ENCODE measurements at regions not wholly inside any gene's neighbourhood (a gene's known extent, or its start where the extent isn't known, plus 50 kb on each side); places are given as distances from the start of the nearest gene placed in this dataset.

- H3K79me2 ChIP-seq (ENCODE audit: insufficient read depth, low read length): no peaks in the 10 kb centered on the region
- no peaks in the 10 kb centered on the region for H3K36me3 Mint-ChIP-seq
- no peak overlapping the region for H3K4me3 Mint-ChIP-seq
- no peak overlapping the region for H3K27ac ChIP-seq (ENCODE audit: low read depth in 1 of 2, low read length in 2 of 2)
- no peaks in the 10 kb centered on the region for H4K20me1 ChIP-seq (ENCODE audit: insufficient read depth, low read length)
- intact Hi-C loops (cut with micrococcal nuclease): no loop called here
- TF ChIP-seq CTCF (IDR thresholded peaks at IDR 0.05): no peak
- no peaks in the 10 kb centered on the region for H3K36me3 ChIP-seq (replicated peaks in 1 of 2; ENCODE audit: control insufficient read depth in 1 of 2, insufficient read depth in 2 of 2, low read length in 2 of 2)
- no peak overlapping the region for H2AFZ ChIP-seq (ENCODE audit: insufficient read depth, low read depth, low read length, poor library complexity, severe bottlenecking)
- no CpG with 5 or more reads among the region's 1 CpG for WGBS (ENCODE audit: insufficient coverage)
- H3K4me3 ChIP-seq (replicated peaks in 1 of 3; ENCODE audit: low read depth in 2 of 3, low read length in 3 of 3): no peak overlapping the region
- H3K27ac Mint-ChIP-seq: no peak overlapping the region
- no peak overlapping the region for H3K9ac ChIP-seq (ENCODE audit: insufficient read depth, low read length, poor library complexity, severe bottlenecking)
- no peak overlapping the region for H3K4me2 ChIP-seq (replicated peaks; ENCODE audit: extremely low read depth, low read length, poor library complexity, severe bottlenecking)
- peaks cover 3 to 4% (median 4%) of the 10 kb centered on the region in 3 donors for H3K27me3 Mint-ChIP-seq (ENCODE audit: low read depth in 3 of 3)
- H3K4me1 ChIP-seq (ENCODE audit: control insufficient read depth in 1 of 2, insufficient read depth in 2 of 2, low read length in 2 of 2): no peaks in the 10 kb centered on the region
- H3K4me1 Mint-ChIP-seq: no peaks in the 10 kb centered on the region
- H3K9me3 Mint-ChIP-seq: peaks cover 0 to 3% (median 0%) of the 10 kb centered on the region in 7 donors
- DNase-seq: no peak
- no peaks in the 10 kb centered on the region for H3K9me3 ChIP-seq (replicated peaks in 1 of 2; ENCODE audit: control insufficient read depth in 1 of 2, insufficient read depth in 1 of 2, low read length in 2 of 2)
- peaks cover 0 to 2% of the 10 kb centered on the region in 2 donors for H3K27me3 ChIP-seq (ENCODE audit: control insufficient read depth in 2 of 2, insufficient read depth in 2 of 2, low read length in 2 of 2)
Measured at GRCh38 chr6:7664003-7664402, 61.9 kb upstream of the BMP6 start.

GRCh38 chr6:7668936-7669335 is 57.0 kb upstream of the BMP6 start:
- no peak for DNase-seq
- no peak overlapping the region for H3K4me2 ChIP-seq (replicated peaks; ENCODE audit: extremely low read depth, low read length, poor library complexity, severe bottlenecking)
- no peak overlapping the region for H3K27ac Mint-ChIP-seq
- intact Hi-C loops (cut with micrococcal nuclease): no loop called here
- no peak overlapping the region for H3K27ac ChIP-seq (ENCODE audit: low read depth in 1 of 2, low read length in 2 of 2)
- no peaks in the 10 kb centered on the region for H4K20me1 ChIP-seq (ENCODE audit: insufficient read depth, low read length)
- H2AFZ ChIP-seq (ENCODE audit: insufficient read depth, low read depth, low read length, poor library complexity, severe bottlenecking): no peak overlapping the region
- H3K9me3 Mint-ChIP-seq: peaks cover 0 to 1% (median 0%) of the 10 kb centered on the region in 7 donors
- no CpG with 5 or more reads among the region's 1 CpG for WGBS (ENCODE audit: insufficient coverage)
- no peak overlapping the region for H3K4me3 ChIP-seq (replicated peaks in 1 of 3; ENCODE audit: low read depth in 2 of 3, low read length in 3 of 3)
- no peaks in the 10 kb centered on the region for H3K36me3 ChIP-seq (replicated peaks in 1 of 2; ENCODE audit: control insufficient read depth in 1 of 2, insufficient read depth in 2 of 2, low read length in 2 of 2)
- H3K27me3 ChIP-seq (ENCODE audit: control insufficient read depth in 2 of 2, insufficient read depth in 2 of 2, low read length in 2 of 2): no peaks in the 10 kb centered on the region
- no peak overlapping the region for H3K4me3 Mint-ChIP-seq
- H3K4me1 ChIP-seq (ENCODE audit: control insufficient read depth in 1 of 2, insufficient read depth in 2 of 2, low read length in 2 of 2): no peaks in the 10 kb centered on the region
- H3K27me3 Mint-ChIP-seq (ENCODE audit: low read depth in 3 of 3): peaks cover 2 to 8% (median 3%) of the 10 kb centered on the region in 3 donors
- H3K36me3 Mint-ChIP-seq: no peaks in the 10 kb centered on the region
- TF ChIP-seq CTCF (IDR thresholded peaks at IDR 0.05): no peak
- no peaks in the 10 kb centered on the region for H3K9me3 ChIP-seq (replicated peaks in 1 of 2; ENCODE audit: control insufficient read depth in 1 of 2, insufficient read depth in 1 of 2, low read length in 2 of 2)
- peaks cover 3% of the 10 kb centered on the region for H3K4me1 Mint-ChIP-seq
- no peaks in the 10 kb centered on the region for H3K79me2 ChIP-seq (ENCODE audit: insufficient read depth, low read length)
- H3K9ac ChIP-seq (ENCODE audit: insufficient read depth, low read length, poor library complexity, severe bottlenecking): no peak overlapping the region

Measured in CD14-positive monocyte (primary cell).